Fibroblast of skin of back (primary cell): ENCODE measurements at regions not wholly inside any gene's neighbourhood (a gene's known extent, or its start where the extent isn't known, plus 50 kb on each side); places are given as distances from the start of the nearest gene placed in this dataset.
"Not testable (repeated sequence)": the region's sequence is repeated elsewhere in the genome, so short reads cannot be mapped to it uniquely, and the experiment has no call there.

Experiments
- DNase-seq: peaks from one replicate; pipeline ENCODE4 v3.0.0-alpha.2; 2013

- no peak for DNase-seq
These were observed 406.3 kb upstream of the RGS17 start for GRCh38 chr6:153537422-153537821.

- no peak for DNase-seq
These were observed 395.4 kb upstream of the RGS17 start for GRCh38 chr6:153526479-153526878.

GRCh38 chr6:153525998-153526397 is 394.9 kb upstream of the RGS17 start:
- no peak for DNase-seq

DNA sequence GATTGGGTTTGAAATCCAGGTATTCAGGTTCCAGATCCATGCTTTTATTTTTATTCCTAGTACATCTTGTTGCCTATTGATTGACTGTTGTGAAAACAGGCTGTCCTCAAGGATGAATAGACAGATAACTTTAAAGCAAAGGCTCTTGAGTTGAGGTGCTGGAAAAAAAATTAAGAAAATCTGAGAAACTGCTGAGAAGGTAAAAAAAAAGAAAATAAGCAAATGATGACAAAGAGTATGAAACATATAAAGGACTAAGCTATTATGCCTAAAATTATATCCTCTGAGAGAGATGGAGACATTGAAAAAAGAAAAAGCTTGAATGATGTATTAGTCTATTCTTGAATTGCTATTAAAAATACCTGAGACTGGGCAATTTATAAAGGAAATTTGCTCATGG is 392.3 kb upstream of the RGS17 start:
- no peak for DNase-seq

DNA sequence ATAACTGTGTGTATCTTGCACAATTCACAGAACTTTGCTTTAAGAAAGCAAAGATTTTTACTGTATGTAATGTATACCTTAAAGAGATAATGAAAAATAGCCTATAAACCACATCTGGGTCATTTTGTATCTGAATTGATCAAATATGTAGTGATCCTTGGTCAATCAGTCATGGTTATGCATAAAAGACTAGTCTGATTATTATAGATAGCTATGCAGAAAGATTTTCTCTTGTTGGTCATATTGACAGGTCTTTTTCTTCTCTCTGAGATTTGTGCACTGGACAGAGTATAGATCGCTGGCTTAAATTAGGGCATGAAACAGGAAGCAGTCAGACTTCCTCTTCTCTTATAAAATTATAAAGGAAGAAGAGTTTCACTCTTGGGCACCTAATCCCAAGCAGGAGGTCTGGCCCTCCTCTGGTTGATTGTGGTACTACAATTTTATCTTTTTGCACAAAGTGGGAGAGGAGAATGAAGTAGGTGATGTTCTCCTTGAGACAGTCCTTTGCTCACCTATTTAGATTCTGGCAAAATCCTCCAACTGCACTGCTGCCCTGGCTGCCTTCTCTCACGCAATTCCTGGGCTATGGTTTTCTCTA is 380.9 kb upstream of the RGS17 start:
- DNase-seq, result peak; percentile 32

DNA sequence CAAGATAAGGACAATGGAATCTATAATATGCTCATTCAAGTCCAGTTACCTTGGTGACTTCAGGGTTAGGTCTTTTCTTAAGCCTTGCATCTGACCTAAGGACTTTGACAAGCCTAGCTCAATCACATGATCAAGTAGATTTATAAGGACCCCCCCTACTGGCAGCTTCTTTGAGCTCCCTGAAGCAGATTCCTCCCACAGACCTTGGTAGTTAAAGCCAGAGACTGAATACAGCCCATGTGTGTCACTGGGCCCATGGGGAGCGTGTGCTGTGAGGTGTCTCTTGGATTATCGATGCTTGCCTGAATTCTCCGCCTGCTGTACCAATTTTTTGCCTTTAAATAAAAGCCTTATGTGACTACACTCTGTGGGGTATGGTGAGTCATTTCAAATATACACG is 372.7 kb upstream of the RGS17 start:
- DNase-seq, result peak; percentile 3

DNA sequence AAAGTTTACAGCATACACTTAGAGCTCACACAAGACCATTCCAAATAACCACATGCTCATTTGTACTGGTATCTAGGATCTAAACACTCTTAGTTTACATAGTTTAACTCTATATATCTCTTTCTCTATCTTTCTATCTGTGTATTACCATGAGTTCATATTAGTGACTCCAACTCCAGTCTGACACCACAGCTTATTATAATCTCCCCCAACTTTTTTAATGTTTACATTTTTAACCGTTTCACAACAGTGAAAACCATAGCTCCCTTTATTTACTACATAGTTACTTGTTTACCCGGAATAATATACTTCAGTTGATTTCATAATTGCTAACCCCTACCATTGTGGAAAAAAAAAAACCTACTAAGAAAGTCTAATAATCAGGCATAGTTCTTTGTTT is 362.4 kb upstream of the RGS17 start:
- no peak for DNase-seq

DNA sequence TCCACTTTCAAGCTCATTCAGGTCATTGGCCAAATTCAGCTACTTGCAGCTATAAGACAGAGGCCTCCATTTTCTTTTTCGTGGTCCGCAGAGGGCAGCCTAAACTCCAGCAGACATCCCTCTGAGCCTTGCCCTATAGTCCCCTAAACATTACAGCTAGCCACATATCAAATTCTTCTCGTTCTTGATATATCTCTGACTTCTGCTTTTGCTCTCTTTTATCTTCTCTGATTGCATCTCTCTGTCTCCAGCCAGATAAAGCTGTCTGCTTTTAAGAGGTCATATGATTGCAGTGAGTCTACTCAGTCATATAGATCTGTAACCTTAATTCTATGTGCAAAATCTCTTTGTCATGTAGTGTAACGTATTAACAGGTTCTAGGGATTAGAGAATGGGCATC is 358.4 kb upstream of the RGS17 start:
- DNase-seq, result no peak

DNA sequence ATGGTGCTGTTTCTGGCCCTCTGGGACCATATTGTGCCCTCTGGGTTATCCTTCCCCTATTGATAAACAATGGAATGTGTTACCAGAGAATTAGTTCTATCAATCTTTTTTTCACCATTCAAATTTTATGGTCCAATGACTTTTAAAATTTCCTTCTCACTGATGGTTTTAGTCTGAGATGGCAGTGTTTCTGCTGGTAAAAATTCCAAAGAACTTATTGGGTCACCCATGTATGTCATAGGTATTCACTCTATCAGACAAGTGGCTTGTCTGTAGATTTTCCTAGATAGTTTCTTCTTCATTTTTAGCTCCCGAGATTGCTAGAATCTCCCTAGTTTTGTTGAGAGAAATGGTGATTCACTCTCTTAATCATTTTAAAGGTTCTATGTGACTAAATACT is 357.2 kb upstream of the RGS17 start:
- DNase-seq, result no peak

GRCh38 chr6:153485072-153485471 is 354.0 kb upstream of the RGS17 start:
- DNase-seq, result no peak

DNA sequence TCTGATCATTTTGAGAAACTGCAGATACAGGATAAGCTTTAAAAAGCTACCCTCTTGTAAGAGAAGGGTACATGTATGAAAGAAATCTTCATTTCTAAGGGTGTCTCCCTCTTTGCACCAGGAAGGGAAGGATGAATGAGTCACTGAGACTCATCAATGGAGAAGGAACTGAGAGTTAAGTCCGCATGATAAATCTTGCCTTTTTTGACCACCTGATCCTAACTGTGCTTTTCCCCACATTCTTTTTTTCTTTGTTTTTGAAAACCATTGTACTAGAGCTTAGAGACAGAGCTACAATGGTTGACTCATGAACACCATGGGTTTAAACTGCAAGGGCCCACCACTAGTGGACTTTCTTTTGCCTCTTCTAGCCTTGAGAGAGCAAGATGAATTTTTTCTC is 353.0 kb upstream of the RGS17 start:
- DNase-seq, result no peak

DNA sequence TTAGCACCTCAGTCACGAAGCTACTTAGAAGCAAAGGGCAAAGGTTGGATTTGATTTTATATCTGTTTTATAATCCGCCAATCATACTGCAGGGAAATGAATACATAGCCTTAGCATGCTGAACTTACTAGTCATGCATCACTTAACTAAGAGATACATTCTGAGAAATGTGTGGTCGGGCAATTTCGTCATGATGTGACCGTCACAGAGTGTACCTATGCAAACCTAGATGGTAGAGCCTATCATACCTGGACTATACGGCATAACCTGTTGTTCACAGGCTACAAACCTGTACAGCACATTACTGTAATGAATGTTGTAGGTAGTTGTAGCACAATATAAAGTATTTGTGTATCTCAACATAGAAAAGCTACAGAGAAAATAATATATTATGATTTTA is 345.2 kb upstream of the RGS17 start:
- no peak for DNase-seq

DNA sequence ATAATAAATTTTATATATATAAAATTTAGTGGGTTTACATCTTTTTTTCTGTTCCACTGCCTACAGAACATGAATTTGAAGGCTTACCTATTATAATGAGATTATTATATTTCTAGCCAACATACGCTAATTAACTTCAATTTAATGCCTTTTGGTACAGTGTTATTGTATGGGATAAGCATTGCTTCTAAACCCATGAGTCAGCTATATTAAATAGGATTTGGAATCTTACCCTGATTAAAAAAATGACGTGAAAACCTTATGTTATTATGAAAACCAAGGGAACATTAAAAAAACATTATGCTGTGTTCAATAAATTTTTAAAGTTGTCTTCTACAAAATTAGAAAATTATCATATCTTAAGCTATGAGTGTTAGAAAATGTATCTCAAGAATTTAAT is 334.0 kb upstream of the RGS17 start:
- no peak for DNase-seq

- no peak for DNase-seq
These were observed 318.2 kb upstream of the RGS17 start for GRCh38 chr6:153449279-153449678.

- DNase-seq, result not testable (repeated sequence)
These were observed 311.7 kb upstream of the RGS17 start for GRCh38 chr6:153442749-153443148.

- no peak for DNase-seq
These were observed 311.0 kb upstream of the RGS17 start for GRCh38 chr6:153442096-153442495.

GRCh38 chr6:153437193-153437592 is 306.1 kb upstream of the RGS17 start:
- no peak for DNase-seq

DNA sequence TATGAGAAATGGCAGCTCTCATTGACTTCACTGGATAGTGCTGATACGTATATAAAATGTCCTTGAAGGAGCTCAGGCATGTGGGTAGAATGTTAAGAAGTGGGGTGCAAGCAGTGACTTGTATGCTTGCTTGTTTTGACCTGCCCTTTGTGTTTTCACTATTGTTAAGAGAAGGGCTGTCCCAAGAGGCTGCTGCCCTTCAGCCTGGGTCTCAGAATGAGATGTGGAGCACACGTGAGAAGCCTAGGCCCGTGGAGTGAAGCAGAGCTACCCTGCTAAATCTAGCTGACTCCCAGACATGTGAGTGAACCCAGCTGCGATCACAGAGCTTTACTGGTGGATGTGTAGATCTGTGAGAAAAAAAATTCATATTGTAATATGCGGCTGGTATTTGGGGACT is 305.3 kb upstream of the RGS17 start:
- DNase-seq, result no peak

- DNase-seq, result no peak
These were observed 304.7 kb upstream of the RGS17 start for GRCh38 chr6:153435787-153436186.

- no peak for DNase-seq
These were observed 294.5 kb upstream of the RGS17 start for GRCh38 chr6:153425536-153425935.

DNA sequence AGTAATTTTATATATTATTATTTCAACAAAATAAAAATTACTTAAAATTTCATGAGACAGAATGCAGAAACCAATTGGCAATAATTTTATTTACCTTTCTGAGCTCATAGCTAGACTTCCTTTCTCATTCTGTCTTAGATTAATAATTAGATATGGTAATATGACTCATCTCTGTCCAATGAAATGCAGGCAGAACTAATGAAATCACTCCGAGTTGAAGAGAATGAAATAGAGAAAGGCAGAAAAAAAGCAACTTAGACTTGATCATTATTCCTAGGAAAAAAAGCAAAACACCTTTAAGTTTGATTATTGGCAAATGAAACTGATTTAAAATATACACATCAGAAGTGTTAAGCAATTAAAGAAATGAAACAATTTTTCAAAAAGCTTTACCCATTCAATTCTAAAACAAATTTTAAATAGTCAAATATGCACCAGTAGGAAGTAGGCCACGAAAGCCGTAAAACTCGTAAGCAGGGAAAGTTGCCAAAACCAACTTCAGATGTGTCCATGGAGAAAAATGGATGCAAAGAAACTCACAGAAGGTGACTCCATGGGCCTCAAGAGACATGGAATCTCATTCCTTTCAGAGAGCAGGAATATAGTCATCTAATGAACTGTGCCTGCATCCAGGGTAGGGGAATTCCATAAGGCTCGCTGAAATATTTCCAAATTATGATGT is 293.8 kb upstream of the RGS17 start:
- no peak for DNase-seq

GRCh38 chr6:153412519-153412918 is 281.4 kb upstream of the RGS17 start:
- DNase-seq, result no peak

DNA sequence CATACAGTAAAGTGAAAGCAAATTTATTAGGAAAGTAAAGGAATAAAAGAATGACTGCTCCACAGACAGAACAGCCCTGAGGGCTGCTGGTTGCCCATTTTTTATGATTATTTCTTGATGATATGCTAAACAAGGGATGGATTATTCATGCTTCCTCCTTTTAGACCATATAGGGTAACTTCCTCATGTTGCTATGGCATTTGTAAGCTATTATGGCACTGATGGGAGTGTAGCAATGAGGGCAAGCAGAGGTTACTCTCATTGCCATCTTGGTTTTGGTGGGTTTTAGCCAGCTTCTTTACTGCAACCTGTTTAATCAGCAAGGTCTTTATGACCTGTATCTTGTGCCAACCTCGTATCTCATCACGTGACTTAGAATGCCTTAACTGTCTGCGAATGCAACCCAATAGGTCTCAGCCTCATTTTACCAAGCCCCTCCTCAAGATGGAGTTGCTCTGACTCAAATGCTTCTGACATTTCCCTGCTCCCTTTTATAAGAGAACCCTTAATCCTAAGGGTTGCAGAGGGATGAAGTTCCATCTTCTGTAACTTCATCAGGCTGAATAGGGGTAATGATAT is 280.1 kb upstream of the RGS17 start:
- no peak for DNase-seq

- DNase-seq, result no peak
These were observed 274.8 kb upstream of the RGS17 start for GRCh38 chr6:153405931-153406330.

DNA sequence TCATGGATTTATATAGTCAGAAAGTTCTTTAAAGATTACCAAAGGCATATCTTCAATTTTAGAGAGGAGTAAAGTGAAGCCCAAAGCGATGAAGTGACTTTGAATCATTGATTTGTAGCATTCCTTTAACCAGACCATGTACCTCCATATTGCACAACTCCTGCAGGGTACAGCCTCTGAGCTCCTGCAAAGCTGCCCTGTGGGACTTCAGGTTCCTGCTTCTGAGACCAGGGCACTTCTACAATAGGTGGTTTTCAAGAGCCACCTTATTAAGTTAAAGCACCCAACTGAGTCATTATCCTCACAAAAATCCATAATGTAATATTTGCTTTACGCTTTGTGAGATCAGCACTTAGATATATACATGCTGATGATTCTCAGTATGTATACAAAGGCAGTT is 270.7 kb upstream of the RGS17 start:
- DNase-seq, result no peak
